ENCODE measurements at regions not wholly inside any gene's neighbourhood (a gene's known extent, or its start where the extent isn't known, plus 50 kb on each side); places are given as distances from the start of the nearest gene placed in this dataset.

DNA sequence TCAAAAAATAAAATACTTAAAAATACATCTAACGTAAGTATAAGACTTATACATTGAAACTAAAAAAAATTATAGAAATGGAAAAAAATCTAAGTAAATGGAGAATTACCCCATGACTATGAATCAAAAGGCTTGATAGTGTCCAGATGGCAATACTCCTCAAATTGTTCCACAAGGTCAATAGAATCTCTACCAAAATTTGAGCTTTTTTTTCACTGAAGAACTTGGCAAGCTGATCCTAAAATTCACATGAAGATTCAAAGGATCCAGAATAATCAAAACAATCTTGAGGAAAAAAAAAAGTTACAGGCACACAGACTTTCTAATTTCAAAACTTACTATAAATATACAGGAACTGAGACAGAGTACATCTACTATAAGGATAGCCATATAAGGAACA, 448.4 kb upstream of the CDH11 start:
- TF ChIP-seq CTCF (IDR thresholded peaks at IDR 0.05) (no peak), POLR2A (IDR thresholded peaks at IDR 0.05) (no peak)

All from uterus (tissue), 2 donors.